HG03521 (cell line): ENCODE measurements at regions not wholly inside any gene's neighbourhood (a gene's known extent, or its start where the extent isn't known, plus 50 kb on each side); places are given as distances from the start of the nearest gene placed in this dataset.

ENCODE experiments used
- ATAC-seq: cut with Tn5 transposase; IDR thresholded peaks from one replicate; pipeline ENCODE4 v1.9.1; 2021; ENCODE audit warnings: mild to moderate bottlenecking, moderate library complexity; ENCODE audit not compliant: unreplicated experiment

DNA sequence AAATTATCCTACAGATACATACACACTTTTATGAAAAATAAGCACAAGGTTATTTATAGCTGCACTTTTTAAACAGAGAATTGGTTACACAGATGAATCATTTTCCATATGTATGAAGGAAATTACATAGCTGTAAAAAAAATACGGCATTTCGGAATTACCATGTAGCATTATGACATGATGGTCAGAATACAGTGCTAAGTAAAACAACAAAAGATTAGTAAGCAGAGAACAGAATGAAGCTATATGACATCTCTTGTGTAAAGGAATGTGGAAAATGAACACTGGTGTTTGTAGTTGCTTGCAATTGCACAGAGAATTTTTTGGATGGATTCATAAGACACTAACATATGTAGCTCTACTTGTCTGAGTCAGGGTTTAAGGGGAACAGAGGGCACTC lies 1222.0 kb upstream of the PRKX start:
- ATAC-seq, result no peak

- no peak for ATAC-seq
Observed at GRCh38 chrX:4932790-4933189, 1219.3 kb upstream of the PRKX start.

GRCh38 chrX:4930426-4930825 lies 1217.0 kb upstream of the PRKX start:
- ATAC-seq, result no peak

GRCh38 chrX:4925911-4926310 lies 1212.5 kb upstream of the PRKX start:
- ATAC-seq, result no peak

DNA sequence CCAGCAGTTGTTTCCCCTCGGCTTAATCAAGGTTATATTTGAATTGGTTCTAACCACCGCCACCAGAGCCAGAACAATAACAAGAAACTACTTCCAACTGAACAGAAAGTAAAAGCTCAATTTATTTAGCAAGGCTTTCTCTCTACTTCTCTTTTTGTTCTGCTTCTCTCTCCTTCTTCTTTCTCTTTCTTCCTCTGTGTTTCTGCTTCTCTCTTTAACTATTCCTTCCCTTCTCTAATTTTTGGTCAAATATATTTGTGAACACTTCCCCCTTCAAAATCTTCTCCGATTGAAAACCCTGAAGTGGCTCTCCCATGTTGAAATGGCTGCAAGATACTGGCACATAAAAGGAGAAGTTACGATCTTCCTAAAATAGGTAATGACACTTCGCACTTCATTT lies 1195.9 kb upstream of the PRKX start:
- ATAC-seq, result no peak

DNA sequence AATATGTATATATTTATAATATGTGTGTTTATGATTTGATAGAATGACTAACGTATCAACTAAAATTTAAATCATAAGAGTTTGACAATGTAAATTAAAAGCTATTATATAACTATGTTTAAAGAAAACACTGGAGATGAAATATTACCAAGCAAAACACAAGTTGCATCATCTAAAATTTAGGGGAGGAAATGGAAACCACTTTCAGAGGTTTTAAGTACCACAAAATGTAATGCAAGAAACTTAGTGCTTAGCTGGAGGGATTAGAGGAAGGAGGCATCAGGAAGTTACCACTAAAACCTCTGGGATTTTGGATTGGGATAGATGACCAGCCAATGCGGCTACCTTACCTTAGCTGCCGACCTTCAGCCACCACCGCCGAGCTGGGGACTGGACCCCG lies 1192.1 kb upstream of the PRKX start:
- no peak for ATAC-seq

DNA sequence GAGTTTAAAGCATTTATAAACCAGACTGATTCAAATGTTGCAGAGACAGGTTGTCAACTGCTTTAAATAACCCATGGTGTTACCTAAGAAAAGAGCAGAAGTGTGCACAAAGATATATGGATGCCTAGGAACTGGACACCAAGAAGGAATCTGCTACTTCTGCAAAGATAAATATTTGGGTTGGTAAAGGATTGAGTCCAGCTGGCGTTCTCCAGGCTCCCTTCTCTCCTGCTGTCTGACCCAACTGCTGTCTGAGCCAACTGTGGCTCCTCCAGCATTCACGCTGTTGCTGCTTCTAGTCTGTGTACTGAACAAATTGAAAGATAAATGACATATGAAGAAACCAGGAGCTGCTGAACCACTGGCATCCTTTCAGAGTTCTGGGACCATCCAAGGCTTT lies 1167.8 kb upstream of the PRKX start:
- no peak for ATAC-seq

DNA sequence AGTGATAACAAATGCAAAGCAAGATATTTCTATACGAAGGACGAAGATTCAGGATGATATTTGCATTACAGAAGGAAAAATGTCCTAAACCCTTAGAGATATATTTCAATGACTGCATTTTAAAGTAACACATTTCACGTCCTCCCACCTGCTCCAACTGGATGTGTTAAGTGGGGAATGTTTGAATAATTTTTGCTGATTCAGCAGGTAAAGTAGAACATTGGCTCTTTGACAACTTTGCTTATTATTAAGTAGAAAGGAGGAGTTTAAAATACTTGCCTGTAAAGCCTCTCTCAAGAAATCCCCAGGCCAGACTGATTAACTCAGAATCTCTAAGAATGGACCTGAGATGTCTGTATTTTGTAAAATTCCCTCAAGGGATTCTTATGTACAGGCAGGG lies 1165.2 kb upstream of the PRKX start:
- no peak for ATAC-seq

GRCh38 chrX:4876268-4876667 lies 1162.8 kb upstream of the PRKX start:
- no peak for ATAC-seq

DNA sequence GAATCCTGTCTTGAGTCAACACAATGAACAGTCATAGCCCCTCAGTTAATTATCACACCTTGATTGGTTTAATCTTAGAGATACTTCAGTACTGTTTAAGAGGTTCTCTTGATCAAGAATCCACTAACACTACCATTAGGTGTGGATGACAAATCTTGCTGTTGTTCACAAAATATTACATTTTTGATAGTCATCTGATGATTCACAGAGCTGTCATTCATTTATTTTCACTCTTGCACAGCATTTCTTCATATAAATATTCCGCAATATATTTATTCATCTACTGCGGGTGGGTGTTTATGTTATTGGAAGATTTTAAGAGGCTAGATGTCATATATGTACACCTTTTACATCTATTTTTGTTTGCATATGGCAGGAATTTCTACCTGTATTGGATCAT lies 1138.1 kb upstream of the PRKX start:
- ATAC-seq, result no peak

- no peak for ATAC-seq
Observed at GRCh38 chrX:4850312-4850711, 1136.9 kb upstream of the PRKX start.

DNA sequence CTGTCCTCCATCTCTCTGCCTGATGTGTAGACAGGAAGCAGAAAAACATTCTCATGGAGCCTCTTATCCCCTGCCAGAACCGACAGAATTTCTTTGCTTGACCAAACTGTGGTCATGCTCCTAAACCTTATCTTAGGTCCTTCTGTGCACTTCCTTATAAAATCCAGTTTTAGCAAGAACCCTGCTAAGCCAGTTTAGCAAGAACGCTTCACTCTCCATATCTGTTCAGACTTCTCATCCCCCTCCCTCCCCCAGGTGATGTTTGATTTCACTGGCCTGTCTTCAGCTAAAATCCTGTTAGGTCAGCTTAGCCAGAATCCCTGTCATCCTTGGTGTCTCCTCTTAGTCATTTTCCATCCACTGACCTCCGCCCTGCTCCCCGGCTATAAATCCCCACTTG lies 1130.9 kb upstream of the PRKX start:
- ATAC-seq, result no peak

DNA sequence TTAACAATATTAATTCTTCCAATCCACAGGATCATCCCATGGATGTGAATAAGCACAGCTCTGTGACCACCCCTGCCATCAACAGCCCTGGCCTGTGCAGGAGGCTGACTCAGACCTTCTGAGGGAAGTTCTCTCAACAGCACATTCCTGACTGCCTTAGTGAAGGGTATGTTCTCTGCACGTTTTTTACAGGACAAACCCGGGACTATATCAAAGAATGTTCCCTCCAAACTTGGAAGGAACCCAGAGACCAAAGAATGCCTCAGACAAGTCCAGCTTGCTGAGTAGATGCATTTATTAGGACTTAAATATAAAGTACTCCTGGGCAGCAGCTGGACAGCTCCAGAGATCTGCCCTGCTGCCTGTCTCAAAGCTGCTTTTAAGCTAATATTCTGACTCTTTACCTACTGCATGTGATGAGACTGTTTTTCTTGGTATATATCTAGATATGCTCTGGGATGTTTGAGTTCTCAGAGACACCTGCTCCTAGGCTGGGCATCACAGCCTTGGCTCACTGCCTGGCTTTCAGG lies 1127.8 kb upstream of the PRKX start:
- ATAC-seq, result no peak

DNA sequence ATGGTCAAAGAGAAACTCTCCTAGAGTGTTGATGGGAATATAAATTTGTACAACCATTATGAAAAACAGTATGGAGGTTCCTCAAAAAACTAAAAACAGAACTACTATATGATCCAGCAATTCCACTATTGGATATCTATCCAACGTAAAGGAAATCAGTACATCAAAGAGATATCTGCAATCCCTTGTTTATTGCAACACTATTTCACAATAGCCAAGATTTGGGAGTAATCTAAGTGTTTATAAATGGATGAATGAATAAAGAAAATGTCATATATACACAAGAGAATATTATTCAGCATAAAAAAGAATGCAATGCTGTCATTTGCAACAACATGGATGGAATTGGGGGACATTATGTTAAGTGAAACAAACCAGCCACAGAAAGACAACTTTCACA lies 1118.1 kb upstream of the PRKX start:
- no peak for ATAC-seq

GRCh38 chrX:4830880-4831557 lies 1117.6 kb upstream of the PRKX start:
- no peak for ATAC-seq

DNA sequence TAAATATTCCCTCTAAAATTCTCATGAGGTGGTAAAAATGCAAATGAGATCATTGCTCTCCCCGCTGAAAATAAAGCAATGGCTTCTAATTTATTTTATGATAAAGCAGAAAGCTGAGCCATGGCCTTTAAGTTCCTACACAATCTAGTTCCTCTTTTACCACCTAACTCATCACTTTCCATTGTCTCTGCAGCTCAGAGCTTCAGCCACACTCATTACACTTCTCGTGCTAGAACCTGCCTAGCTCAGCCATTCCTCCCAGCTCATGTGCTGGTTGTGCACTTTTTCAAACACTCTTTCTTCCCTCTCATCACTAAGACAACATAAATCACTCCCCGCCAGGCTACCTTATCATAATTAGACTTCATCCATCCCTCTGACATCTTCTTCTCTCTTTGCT lies 1112.1 kb upstream of the PRKX start:
- no peak for ATAC-seq

DNA sequence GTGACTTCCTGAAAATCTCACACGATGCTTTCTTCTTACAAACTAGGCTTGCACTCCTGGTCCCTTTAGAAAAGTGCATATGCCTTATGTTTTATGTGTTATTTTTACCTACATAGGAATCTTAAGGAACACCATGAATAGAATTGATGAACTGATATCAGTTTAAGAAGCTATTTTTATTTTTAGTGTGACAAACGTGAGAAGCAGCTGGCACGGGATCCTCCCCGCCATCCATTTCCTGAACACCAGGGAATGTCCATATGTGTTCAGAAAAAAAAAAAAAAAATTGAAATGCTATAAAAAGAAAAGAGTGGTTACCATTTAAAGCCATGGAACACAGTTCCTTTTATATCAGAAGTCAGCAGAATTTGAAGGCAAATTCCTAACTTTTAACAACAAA lies 1096.1 kb upstream of the PRKX start:
- ATAC-seq, result no peak

DNA sequence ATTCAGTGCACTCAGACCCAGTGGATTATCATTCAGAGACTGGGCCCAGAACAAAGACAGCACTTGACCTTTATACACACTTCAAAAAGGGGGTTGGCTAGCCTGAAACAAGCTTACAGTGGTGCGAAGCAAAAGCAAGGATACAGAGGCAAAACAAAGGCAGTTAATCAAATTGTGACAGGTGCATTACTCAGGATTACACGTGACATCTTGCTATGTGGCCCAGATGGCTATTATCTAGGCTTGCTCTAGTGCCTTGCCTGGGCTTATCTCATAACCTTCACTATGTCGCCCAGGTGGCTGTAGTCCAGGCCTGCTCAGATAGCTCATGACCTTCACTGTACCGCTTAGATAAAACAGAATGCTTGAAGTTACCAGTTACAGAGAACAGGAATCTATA lies 1092.1 kb upstream of the PRKX start:
- no peak for ATAC-seq

DNA sequence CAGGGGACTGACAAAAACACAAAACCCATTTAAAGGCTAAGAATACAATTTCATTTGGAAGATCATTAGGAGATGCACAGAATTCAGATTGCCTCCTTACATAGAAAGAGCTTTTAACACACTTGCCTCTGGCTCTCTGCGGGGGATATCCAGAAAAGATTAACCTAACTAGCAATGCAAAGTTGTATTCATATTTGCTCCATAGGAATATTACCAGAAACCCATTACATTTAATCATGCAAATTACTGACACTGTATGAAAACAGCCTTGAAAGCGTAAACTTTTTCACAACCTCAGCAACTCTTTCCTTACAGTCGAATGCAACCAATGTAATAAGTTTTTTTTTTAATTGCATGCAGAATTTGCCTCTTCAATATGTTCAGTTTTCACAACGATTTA lies 1087.3 kb upstream of the PRKX start:
- ATAC-seq, result no peak

DNA sequence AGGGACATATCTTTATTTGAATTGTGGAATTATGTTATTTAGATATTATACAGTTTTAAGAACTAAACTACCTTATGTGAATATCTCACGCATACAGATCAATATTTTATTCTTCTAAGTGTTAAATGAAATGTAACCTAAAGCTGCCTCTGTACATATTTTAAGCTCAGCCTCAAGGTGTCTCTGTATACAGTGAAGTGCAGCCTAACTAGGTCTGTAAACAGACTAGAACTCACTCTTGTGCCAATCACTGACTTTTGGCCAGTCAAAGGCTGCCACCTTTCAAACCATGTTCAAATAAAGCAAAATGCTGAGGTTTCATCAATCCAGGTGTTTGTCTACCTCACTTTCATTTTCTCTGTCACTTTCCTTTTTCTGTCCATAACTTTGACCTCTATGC lies 1074.5 kb upstream of the PRKX start:
- no peak for ATAC-seq

- ATAC-seq, result no peak
Observed at GRCh38 chrX:4764888-4765287, 1051.4 kb upstream of the PRKX start.

GRCh38 chrX:4762196-4762595 lies 1048.7 kb upstream of the PRKX start:
- no peak for ATAC-seq

DNA sequence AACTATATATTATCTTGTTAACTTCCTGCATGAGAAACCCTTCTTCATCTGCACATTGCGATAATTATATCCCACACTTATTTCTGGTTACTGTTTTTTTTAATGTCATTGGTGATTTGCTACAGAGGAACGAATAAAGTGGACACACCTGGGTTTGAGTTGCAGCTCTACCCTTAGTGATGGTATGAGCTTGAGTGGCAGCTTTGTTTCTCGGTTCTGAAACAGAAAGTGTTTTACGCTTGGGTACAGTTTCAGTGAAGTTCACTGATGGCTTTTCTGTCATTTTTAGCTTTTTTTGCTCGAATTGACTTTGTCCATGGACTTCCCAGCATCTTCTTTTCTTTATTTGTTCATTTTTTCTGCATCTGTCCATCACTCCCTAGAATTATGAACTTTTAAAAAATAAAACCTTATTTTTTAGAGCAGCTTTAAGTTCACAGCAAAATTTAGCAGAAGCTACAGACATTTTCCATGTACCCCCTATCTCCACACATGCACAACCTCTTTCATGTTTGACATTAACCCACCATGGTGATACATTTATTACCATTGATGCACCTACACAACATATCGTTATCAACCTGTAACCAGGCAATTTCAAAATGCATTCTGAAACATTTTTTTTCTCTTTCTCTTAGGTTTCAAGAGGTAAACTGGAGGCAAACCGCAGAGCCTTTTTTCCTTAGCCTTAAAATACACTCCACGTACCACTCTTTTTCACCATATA lies 1041.6 kb upstream of the PRKX start:
- ATAC-seq, result no peak
